ENCODE measurements at regions not wholly inside any gene's neighbourhood (a gene's known extent, or its start where the extent isn't known, plus 50 kb on each side); places are given as distances from the start of the nearest gene placed in this dataset.

- Mint-ChIP-seq H3K27ac (no peak overlapping the region), H3K4me1 (no peaks in the 10 kb centered on the region), H3K27me3 (no peaks in the 10 kb centered on the region), H3K4me3 (no peak overlapping the region), H3K9me3 (ENCODE audit: insufficient read depth) (peaks cover 2% of the 10 kb centered on the region)
- H3K4me1 ChIP-seq (ENCODE audit: control insufficient read depth in 2 of 2, insufficient read depth in 2 of 2, low read length in 2 of 2), result no peaks in the 10 kb centered on the region
- no peak for ATAC-seq (ENCODE audit: low read depth)
- POLR2A ChIA-PET, result no interaction called here
- H3K27me3 ChIP-seq (replicated peaks in 1 of 4; ENCODE audit: control extremely low read depth in 1 of 4, control insufficient read depth in 3 of 4, insufficient read depth in 4 of 4, low read length in 3 of 4), result no peaks in the 10 kb centered on the region
- intact Hi-C loops (cut with micrococcal nuclease), result no loop called here
- DNase-seq, result no peak
- no peaks in the 10 kb centered on the region for H3K36me3 ChIP-seq (replicated peaks in 1 of 2; ENCODE audit: control extremely low read depth in 1 of 2, control insufficient read depth in 1 of 2, extremely low read depth in 1 of 2, insufficient read depth in 2 of 2, low read length in 1 of 2)
- no peaks in the 10 kb centered on the region for H3K9me3 ChIP-seq (ENCODE audit: control extremely low read depth in 1 of 3, control insufficient read depth in 2 of 3, insufficient read depth in 1 of 3, low read length in 2 of 3)
- CTCF ChIA-PET, result no interaction called here
- no peak overlapping the region for H3K27ac ChIP-seq (ENCODE audit: low read length in 2 of 2)
- H2AFZ ChIP-seq (ENCODE audit: insufficient read depth, low read depth, low read length, poor library complexity, severe bottlenecking), result no peak overlapping the region
- TF ChIP-seq EZH2 (IDR thresholded peaks at IDR 0.05; ENCODE audit: borderline replicate concordance, insufficient read depth, low read depth, low read length, poor library complexity, severe bottlenecking), result no peak
- no peak for TF ChIP-seq CTCF (IDR thresholded peaks at IDR 0.05)
- H3K4me3 ChIP-seq (ENCODE audit: control extremely low read depth in 1 of 5, extremely low read depth in 1 of 5, insufficient read depth in 1 of 5, low read depth in 2 of 5, low read length in 4 of 5), result no peak overlapping the region
- WGBS (ENCODE audit: insufficient coverage), result 72% methylated on average over 19 of the region's 29 CpGs
- no peak overlapping the region for H3K4me2 ChIP-seq (replicated peaks; ENCODE audit: low read depth, low read length, poor library complexity, severe bottlenecking)
- no peaks in the 10 kb centered on the region for H3K79me2 ChIP-seq (ENCODE audit: control insufficient read depth, insufficient read depth, low read length)
- H3K9ac ChIP-seq (ENCODE audit: low read length), result no peak overlapping the region
- H4K20me1 ChIP-seq (ENCODE audit: control insufficient read depth, insufficient read depth, low read length, poor library complexity, severe bottlenecking), result no peaks in the 10 kb centered on the region
Observed at GRCh38 chr19:30070198-30070967, 128.3 kb downstream of the URI1 start.

GRCh38 chr19:30070968-30071632, 129.1 kb downstream of the URI1 start:
- no peaks in the 10 kb centered on the region for H3K4me1 Mint-ChIP-seq
- Histone ChIP-seq H3K9ac (ENCODE audit: low read length) (no peak overlapping the region), H3K27me3 (replicated peaks in 1 of 4; ENCODE audit: control extremely low read depth in 1 of 4, control insufficient read depth in 3 of 4, insufficient read depth in 4 of 4, low read length in 3 of 4) (no peaks in the 10 kb centered on the region), H3K79me2 (ENCODE audit: control insufficient read depth, insufficient read depth, low read length) (no peaks in the 10 kb centered on the region), H3K4me2 (replicated peaks; ENCODE audit: low read depth, low read length, poor library complexity, severe bottlenecking) (no peak overlapping the region), H3K36me3 (replicated peaks in 1 of 2; ENCODE audit: control extremely low read depth in 1 of 2, control insufficient read depth in 1 of 2, extremely low read depth in 1 of 2, insufficient read depth in 2 of 2, low read length in 1 of 2) (no peaks in the 10 kb centered on the region), H3K27ac (ENCODE audit: low read length in 2 of 2) (no peak overlapping the region), H3K4me1 (ENCODE audit: control insufficient read depth in 2 of 2, insufficient read depth in 2 of 2, low read length in 2 of 2) (no peaks in the 10 kb centered on the region), H3K4me3 (ENCODE audit: control extremely low read depth in 1 of 5, extremely low read depth in 1 of 5, insufficient read depth in 1 of 5, low read depth in 2 of 5, low read length in 4 of 5) (no peak overlapping the region), H4K20me1 (ENCODE audit: control insufficient read depth, insufficient read depth, low read length, poor library complexity, severe bottlenecking) (no peaks in the 10 kb centered on the region), H2AFZ (ENCODE audit: insufficient read depth, low read depth, low read length, poor library complexity, severe bottlenecking) (no peak overlapping the region), H3K9me3 (ENCODE audit: control extremely low read depth in 1 of 3, control insufficient read depth in 2 of 3, insufficient read depth in 1 of 3, low read length in 2 of 3) (no peaks in the 10 kb centered on the region)
- intact Hi-C loops (cut with micrococcal nuclease), result no loop called here
- TF ChIP-seq CTCF (IDR thresholded peaks at IDR 0.05), result no peak
- no peak for TF ChIP-seq EZH2 (IDR thresholded peaks at IDR 0.05; ENCODE audit: borderline replicate concordance, insufficient read depth, low read depth, low read length, poor library complexity, severe bottlenecking)
- ChIA-PET CTCF (no interaction called here), POLR2A (no interaction called here)
- DNase-seq (no peak), ATAC-seq (ENCODE audit: low read depth) (no peak)
- peaks cover 2% of the 10 kb centered on the region for H3K9me3 Mint-ChIP-seq (ENCODE audit: insufficient read depth)
- WGBS (ENCODE audit: insufficient coverage), result 88% methylated on average over 16 of the region's 26 CpGs
- H3K27ac Mint-ChIP-seq, result no peak overlapping the region
- no peaks in the 10 kb centered on the region for H3K27me3 Mint-ChIP-seq
- H3K4me3 Mint-ChIP-seq, result no peak overlapping the region
